H9 (cell line): ENCODE measurements at regions not wholly inside any gene's neighbourhood (a gene's known extent, or its start where the extent isn't known, plus 50 kb on each side); places are given as distances from the start of the nearest gene placed in this dataset.

Experiments
- DNase-seq: peaks from one replicate; pipeline ENCODE4 v3.0.0-alpha.2; 2017
- H2AFZ ChIP-seq: one replicate; pipeline ENCODE4 v1.6.1; 2013; ENCODE audit warnings: mild to moderate bottlenecking, low read length, control low read depth, moderate library complexity
- H2AK5ac ChIP-seq: 2 replicates; pipeline ENCODE4 v1.6.1; 2013; ENCODE audit warnings: low read length, control low read depth, mixed read lengths; ENCODE audit not compliant: insufficient read length
- H2BK120ac ChIP-seq: one replicate; pipeline ENCODE4 v1.6.1; 2013; ENCODE audit warnings: low read depth, mild to moderate bottlenecking, low read length, control low read depth, inconsistent platforms; ENCODE audit not compliant: poor library complexity, severe bottlenecking
- H2BK12ac ChIP-seq: 2 replicates; pipeline ENCODE4 v1.6.1; 2013; ENCODE audit warnings: low read length, control low read depth, mixed read lengths, low read depth; ENCODE audit not compliant: insufficient read length
- H2BK15ac ChIP-seq: 2 replicates; pipeline ENCODE4 v1.6.1; 2013; ENCODE audit warnings: low read depth, low read length, control low read depth
- H2BK20ac ChIP-seq: one replicate; pipeline ENCODE4 v1.6.1; 2013; ENCODE audit warnings: low read depth, mild to moderate bottlenecking, low read length, control low read depth, inconsistent platforms; ENCODE audit not compliant: poor library complexity, severe bottlenecking
- H2BK5ac ChIP-seq: 2 replicates; pipeline ENCODE4 v1.6.1; 2013; ENCODE audit warnings: low read length, control low read depth, mixed read lengths; ENCODE audit not compliant: insufficient read length
- H3K14ac ChIP-seq: 2 replicates; pipeline ENCODE4 v1.6.1; 2013; ENCODE audit warnings: low read length, control low read depth; ENCODE audit not compliant: insufficient read depth
- H3K18ac ChIP-seq: 2 replicates; pipeline ENCODE4 v1.6.1; 2013; ENCODE audit warnings: low read depth, mild to moderate bottlenecking, mixed read lengths, low read length, control low read depth; ENCODE audit not compliant: insufficient read length
- H3K23ac ChIP-seq: 2 replicates; pipeline ENCODE4 v1.6.1; 2013; ENCODE audit warnings: low read length, control low read depth, mixed read lengths, low read depth; ENCODE audit not compliant: insufficient read length
- H3K23me2 ChIP-seq: 2 replicates; pipeline ENCODE4 v1.6.1; 2013; ENCODE audit warnings: low read depth, mild to moderate bottlenecking, mixed read lengths, low read length, control low read depth; ENCODE audit not compliant: insufficient read length, poor library complexity, severe bottlenecking
- H3K27ac ChIP-seq: 2 replicates; pipeline ENCODE4 v1.5.1; 2013; ENCODE audit warnings: low read length, control low read depth, mixed read lengths, low read depth; ENCODE audit not compliant: insufficient read length
- H3K27me3 ChIP-seq: 2 replicates; pipeline ENCODE4 v1.6.1; 2013; ENCODE audit warnings: low read length, control low read depth, inconsistent platforms; ENCODE audit not compliant: insufficient read depth
- H3K4ac ChIP-seq: 2 replicates; pipeline ENCODE4 v1.6.1; 2013; ENCODE audit warnings: low read depth, mild to moderate bottlenecking, control low read depth, inconsistent platforms, low read length, moderate library complexity
- H3K4me1 ChIP-seq: 2 replicates; pipeline ENCODE4 v1.6.1; 2013; ENCODE audit warnings: low read length, control low read depth, inconsistent platforms; ENCODE audit not compliant: insufficient read depth
- H3K4me2 ChIP-seq: 2 replicates; pipeline ENCODE4 v1.6.1; 2013; ENCODE audit warnings: low read length, control low read depth, mixed read lengths; ENCODE audit not compliant: insufficient read length, insufficient read depth
- H3K56ac ChIP-seq: 2 replicates; pipeline ENCODE4 v1.6.1; 2013; ENCODE audit warnings: low read depth, mild to moderate bottlenecking, mixed read lengths, low read length, control low read depth; ENCODE audit not compliant: insufficient read length
- H3K79me1 ChIP-seq: 2 replicates; pipeline ENCODE4 v1.6.1; 2013; ENCODE audit warnings: low read depth, mild to moderate bottlenecking, moderate library complexity, low read length, control low read depth, inconsistent platforms; ENCODE audit not compliant: insufficient read depth, poor library complexity, severe bottlenecking
- H3K79me2 ChIP-seq: 2 replicates; pipeline ENCODE4 v1.6.1; 2013; ENCODE audit warnings: low read length, control low read depth, inconsistent platforms; ENCODE audit not compliant: insufficient read depth
- H3K9ac ChIP-seq: 2 replicates; pipeline ENCODE4 v1.6.1; 2013; ENCODE audit warnings: low read length, control low read depth, mixed read lengths; ENCODE audit not compliant: insufficient read length; ENCODE audit errors: extremely low read depth
- H3K9me3 ChIP-seq: one replicate; pipeline ENCODE4 v1.6.1; 2013; ENCODE audit warnings: low read depth, low read length, inconsistent platforms; ENCODE audit not compliant: control insufficient read depth
- H3T11ph ChIP-seq: one replicate; pipeline ENCODE4 v1.6.1; 2013; ENCODE audit warnings: mild to moderate bottlenecking, low read length, control low read depth, inconsistent platforms
- H4K20me1 ChIP-seq: one replicate; pipeline ENCODE4 v1.6.1; 2013; ENCODE audit not compliant: control insufficient read depth, insufficient read length, insufficient read depth
- H4K5ac ChIP-seq: 2 replicates; pipeline ENCODE4 v1.6.1; 2013; ENCODE audit warnings: low read depth, mild to moderate bottlenecking, mixed read lengths, low read length, control low read depth; ENCODE audit not compliant: insufficient read length
- H4K8ac ChIP-seq: replicated peaks from 2 replicates; pipeline ENCODE4 v1.6.1; 2013; ENCODE audit warnings: low read length, control low read depth, mixed read lengths, low read depth; ENCODE audit not compliant: insufficient read length
- H4K91ac ChIP-seq: 2 replicates; pipeline ENCODE4 v1.6.1; 2013; ENCODE audit warnings: low read depth, mild to moderate bottlenecking, moderate library complexity, mixed read lengths, low read length, control low read depth; ENCODE audit not compliant: insufficient read length
- H3K27ac Mint-ChIP-seq, 3 experiments: 2 replicates in 2 of 3; 3 replicates in 1 of 3; pipeline ENCODE4 v1.8.0; 2020 to 2021; ENCODE audit warnings: mixed read lengths in 3 of 3, mild to moderate bottlenecking in 1 of 3, moderate library complexity in 1 of 3
- H3K27me3 Mint-ChIP-seq: 2 replicates; pipeline ENCODE4 v1.8.0; 2021; ENCODE audit warnings: low read depth, mild to moderate bottlenecking, moderate library complexity, mixed read lengths
- H3K36me3 Mint-ChIP-seq, 3 experiments: 2 replicates in 2 of 3; 3 replicates in 1 of 3; pipeline ENCODE4 v1.8.0; 2020 to 2021; ENCODE audit warnings: low read depth in 3 of 3, mixed read lengths in 3 of 3; ENCODE audit not compliant: insufficient read depth in 1 of 3
- H3K4me1 Mint-ChIP-seq, 2 experiments: 2 replicates each; pipeline ENCODE4 v1.8.0; 2020; ENCODE audit warnings: mixed read lengths in 2 of 2
- H3K4me3 Mint-ChIP-seq, 2 experiments: 2 replicates in 1 of 2; 3 replicates in 1 of 2; pipeline ENCODE4 v1.8.0; 2020 to 2021; ENCODE audit warnings: mild to moderate bottlenecking in 2 of 2, mixed read lengths in 2 of 2, moderate library complexity in 1 of 2
- H3K9me3 Mint-ChIP-seq, 2 experiments: 2 replicates in 1 of 2; 3 replicates in 1 of 2; pipeline ENCODE4 v1.8.0; 2020; ENCODE audit warnings: mild to moderate bottlenecking in 2 of 2, mixed read lengths in 2 of 2, moderate library complexity in 1 of 2
- CTCF ChIP-seq: fragments of 200-600 bp; sonication (generic); conservative IDR thresholded peaks from 3 replicates; pipeline ENCODE4 v1.8.0; 2021; ENCODE audit warnings: antibody characterized with exemption, mild to moderate bottlenecking
- WGBS: extraction: QIAGEN DNeasy Blood & Tissue Kit; methylation state at CpG from one replicate; pipeline ENCODE4 v1.1.7; 2013; ENCODE audit warnings: missing lambda C conversion rate, low lambda C conversion rate, mixed read lengths; ENCODE audit not compliant: insufficient read length; ENCODE audit errors: extremely low coverage; 5-methylcytosine and 5-hydroxymethylcytosine counted together

GRCh38 chr2:34242763-34243123 lies 643.6 kb upstream of the FAM98A start:
- Histone ChIP-seq H3K23me2 (no peaks in the 10 kb centered on the region), H2BK120ac (no peak overlapping the region), H3K4me2 (no peak overlapping the region), H3K27ac (no peak overlapping the region), H4K8ac (no peak overlapping the region), H3K14ac (no peak overlapping the region), H2BK5ac (no peak overlapping the region), H3K9ac (no peak overlapping the region), H3K4ac (no peak overlapping the region), H3K27me3 (no peaks in the 10 kb centered on the region), H3T11ph (no peak overlapping the region), H2AK5ac (no peak overlapping the region), H3K23ac (no peak overlapping the region), H3K79me1 (no peaks in the 10 kb centered on the region), H4K20me1 (no peaks in the 10 kb centered on the region), H4K91ac (no peak overlapping the region), H2AFZ (no peak overlapping the region), H2BK15ac (no peak overlapping the region), H2BK12ac (no peak overlapping the region), H3K18ac (no peak overlapping the region), H2BK20ac (no peak overlapping the region), H4K5ac (no peak overlapping the region), H3K4me1 (no peaks in the 10 kb centered on the region), H3K9me3 (no peaks in the 10 kb centered on the region), H3K56ac (no peak overlapping the region), H3K79me2 (no peaks in the 10 kb centered on the region)
- no peak for DNase-seq
- peaks cover 5% of the 10 kb centered on the region; the same call in 1 of the 2 replicates for H3K27me3 Mint-ChIP-seq
- H3K36me3 Mint-ChIP-seq, result peaks cover 3 to 12% (median 7%) of the 10 kb centered on the region in 3 experiments
- no CpG with 5 or more reads among the region's 3 CpGs for WGBS
- H3K27ac Mint-ChIP-seq, result peak overlapping the region in 1 of 3 experiments; percentile 17; a peak in 1 of 7 replicates
- H3K4me1 Mint-ChIP-seq, result peaks cover 16 to 20% of the 10 kb centered on the region in 2 experiments
- H3K9me3 Mint-ChIP-seq, result peaks cover 9% of the 10 kb centered on the region in 2 experiments
- no peak overlapping the region for H3K4me3 Mint-ChIP-seq
- no peak for TF ChIP-seq CTCF
